RCC 7860 (cell line): ENCODE measurements at regions not wholly inside any gene's neighbourhood (a gene's known extent, or its start where the extent isn't known, plus 50 kb on each side); places are given as distances from the start of the nearest gene placed in this dataset.
"Not testable (repeated sequence)": the region's sequence is repeated elsewhere in the genome, so short reads cannot be mapped to it uniquely, and the experiment has no call there.

Source experiments
- DNase-seq: peaks from one replicate; pipeline ENCODE4 v3.0.0-alpha.2; 2015; ENCODE audit warnings: low spot score
- FAIRE-seq: peaks from 2 replicates; lab custom pipeline; 2012; peaks lifted over from hg19 to GRCh38; lab: Jason Lieb, UNC

GRCh38 chr3:176037636-176038035, 1159.6 kb downstream of the TBL1XR1 start:
- no peak for FAIRE-seq
- DNase-seq: no peak

DNA sequence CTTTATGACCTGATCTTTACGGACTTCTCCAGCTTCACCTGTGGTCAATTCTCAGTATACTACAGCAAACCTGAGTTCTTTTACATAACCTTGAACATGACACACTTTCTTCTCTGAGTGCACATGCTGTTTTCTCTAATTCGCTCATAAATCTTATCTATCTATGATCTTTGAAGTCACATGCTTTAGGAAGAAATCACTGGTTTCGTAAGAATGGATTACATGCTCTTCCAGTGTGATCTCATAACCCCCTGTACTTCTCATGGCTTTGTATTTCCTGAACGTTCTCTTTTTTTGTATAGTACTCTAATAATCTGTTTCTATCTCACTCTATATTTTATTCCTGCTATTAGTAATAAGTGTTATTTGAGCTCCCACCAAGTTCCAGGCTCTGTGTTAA, 1165.2 kb downstream of the TBL1XR1 start:
- DNase-seq (no peak), FAIRE-seq (no peak)

DNA sequence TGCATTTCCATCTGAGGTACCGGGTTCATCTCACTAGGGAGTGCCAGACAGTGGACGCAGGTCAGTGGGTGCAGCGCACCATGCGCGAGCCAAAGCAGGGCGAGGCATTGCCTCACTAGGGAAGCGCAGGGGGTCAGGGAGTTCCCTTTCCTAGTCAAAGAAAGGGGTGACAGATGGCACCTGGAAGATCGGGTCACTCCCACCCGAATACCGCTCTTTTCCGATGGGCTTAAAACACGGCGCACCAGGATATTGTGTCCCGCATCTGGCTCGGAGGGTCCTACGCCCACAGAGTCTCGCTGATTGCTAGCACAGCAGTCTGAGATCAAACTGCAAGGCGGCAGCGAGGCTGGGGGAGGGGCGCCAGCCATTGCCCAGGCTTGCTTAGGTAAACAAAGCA, 1157.1 kb downstream of the NAALADL2 start:
- not testable (repeated sequence) for DNase-seq, FAIRE-seq

DNA sequence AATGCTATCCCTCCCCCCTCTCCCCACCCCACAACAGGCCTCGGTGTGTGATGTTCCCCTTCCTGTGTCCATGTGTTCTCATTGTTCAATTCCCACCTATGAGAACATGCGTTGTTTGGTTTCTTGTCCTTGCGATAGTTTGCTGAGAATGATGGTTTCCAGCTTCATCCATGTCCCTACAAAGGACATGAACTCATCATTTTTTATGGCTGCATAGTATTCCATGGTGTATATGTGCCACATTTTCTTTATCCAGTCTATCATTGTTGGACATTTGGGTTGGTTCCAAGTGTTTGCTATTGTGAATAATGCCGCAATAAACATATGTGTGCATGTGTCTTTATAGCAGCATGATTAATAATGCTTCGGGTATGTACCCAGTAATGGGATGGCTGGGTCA, 1156.1 kb downstream of the NAALADL2 start:
- not testable (repeated sequence) for DNase-seq, FAIRE-seq

- DNase-seq (no peak), FAIRE-seq (no peak)
Measured at GRCh38 chr3:176009256-176009655, 1150.1 kb downstream of the NAALADL2 start.

- FAIRE-seq (no peak), DNase-seq (no peak)
Measured at GRCh38 chr3:176005564-176005963, 1146.4 kb downstream of the NAALADL2 start.

DNA sequence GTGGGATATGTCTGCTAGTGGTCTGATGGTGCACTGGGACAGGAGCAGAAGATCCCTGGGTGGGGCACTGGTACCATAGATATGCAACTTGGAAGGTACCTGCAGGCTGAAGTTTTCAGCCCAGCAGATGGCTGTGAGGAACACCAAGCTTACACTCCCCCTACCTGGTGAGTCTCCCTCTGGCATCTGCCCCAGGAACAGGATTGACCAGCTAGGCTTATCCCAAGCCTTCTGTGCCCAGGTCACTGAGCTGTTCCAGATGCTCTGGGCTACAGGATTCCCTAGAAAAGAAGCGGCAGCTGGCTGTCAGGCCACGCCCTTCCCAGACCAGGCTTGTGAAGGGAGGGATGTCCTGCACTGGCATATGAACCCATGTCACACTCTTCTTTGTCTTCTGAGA, 1130.0 kb downstream of the NAALADL2 start:
- FAIRE-seq (no peak), DNase-seq (no peak)

DNA sequence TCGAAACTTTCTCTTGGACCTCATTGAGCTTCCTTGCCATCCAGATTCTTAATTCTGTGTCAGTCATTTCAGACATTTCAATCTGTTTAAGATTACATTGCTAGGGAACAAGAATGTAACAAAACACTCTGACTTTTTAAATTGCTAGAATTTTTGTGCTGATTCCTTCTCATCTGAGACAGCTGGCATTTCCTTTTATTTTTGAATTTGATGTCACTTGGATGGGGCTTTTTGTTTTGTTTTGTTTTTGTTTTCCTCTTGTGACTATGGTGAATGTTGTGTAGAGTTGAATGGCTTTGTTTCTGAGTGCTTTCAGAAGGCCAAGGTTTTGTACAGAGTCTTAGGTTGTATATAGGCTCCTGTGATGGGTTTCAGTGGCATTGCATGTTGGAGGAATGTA, 1129.3 kb downstream of the NAALADL2 start:
- no peak for FAIRE-seq
- DNase-seq: no peak

DNA sequence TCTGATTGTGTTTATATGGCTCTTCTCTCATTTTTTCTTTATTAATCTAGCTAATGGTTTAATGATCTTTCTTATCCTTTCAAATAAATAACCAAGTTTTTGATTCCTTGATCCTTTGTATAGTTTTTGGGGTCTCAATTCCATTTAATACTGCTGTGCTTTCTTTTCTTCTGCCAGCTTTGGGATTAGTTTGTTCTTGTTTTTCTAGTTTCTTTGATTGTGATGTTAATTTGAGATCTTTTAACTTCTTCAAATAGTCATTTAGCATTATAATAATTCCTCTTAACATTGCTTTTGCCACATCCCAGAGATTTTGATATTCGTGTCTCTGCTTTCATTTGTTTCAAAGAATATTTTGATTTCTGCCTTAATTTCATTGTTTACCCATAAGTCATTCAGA, 1126.6 kb downstream of the NAALADL2 start:
- no peak for DNase-seq
- FAIRE-seq: no peak

DNA sequence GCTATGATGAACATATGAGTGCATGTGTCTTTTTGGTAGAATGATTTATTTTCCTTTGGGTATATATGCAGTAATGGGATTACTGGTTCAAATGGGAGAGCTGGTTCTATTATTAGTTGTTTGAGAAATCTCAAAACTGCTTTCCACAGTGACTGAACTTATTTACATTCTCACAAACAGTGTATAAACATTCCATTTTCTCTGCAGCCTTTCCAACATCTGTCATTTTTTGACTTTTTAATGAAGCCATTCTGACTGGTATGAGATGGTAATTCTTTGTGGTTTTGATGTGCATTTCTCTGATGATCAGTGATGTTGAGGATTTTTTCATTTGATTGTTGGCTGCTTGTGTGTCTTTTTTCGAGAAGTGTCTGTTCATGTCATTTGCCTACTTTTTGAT, 1124.2 kb downstream of the NAALADL2 start:
- no peak for FAIRE-seq

GRCh38 chr3:175980486-175981090, 1121.5 kb downstream of the NAALADL2 start:
- DNase-seq (no peak), FAIRE-seq (no peak)

More for the DNA sequence above, 1124.2 kb downstream of the NAALADL2 start:
- no peak for DNase-seq

DNA sequence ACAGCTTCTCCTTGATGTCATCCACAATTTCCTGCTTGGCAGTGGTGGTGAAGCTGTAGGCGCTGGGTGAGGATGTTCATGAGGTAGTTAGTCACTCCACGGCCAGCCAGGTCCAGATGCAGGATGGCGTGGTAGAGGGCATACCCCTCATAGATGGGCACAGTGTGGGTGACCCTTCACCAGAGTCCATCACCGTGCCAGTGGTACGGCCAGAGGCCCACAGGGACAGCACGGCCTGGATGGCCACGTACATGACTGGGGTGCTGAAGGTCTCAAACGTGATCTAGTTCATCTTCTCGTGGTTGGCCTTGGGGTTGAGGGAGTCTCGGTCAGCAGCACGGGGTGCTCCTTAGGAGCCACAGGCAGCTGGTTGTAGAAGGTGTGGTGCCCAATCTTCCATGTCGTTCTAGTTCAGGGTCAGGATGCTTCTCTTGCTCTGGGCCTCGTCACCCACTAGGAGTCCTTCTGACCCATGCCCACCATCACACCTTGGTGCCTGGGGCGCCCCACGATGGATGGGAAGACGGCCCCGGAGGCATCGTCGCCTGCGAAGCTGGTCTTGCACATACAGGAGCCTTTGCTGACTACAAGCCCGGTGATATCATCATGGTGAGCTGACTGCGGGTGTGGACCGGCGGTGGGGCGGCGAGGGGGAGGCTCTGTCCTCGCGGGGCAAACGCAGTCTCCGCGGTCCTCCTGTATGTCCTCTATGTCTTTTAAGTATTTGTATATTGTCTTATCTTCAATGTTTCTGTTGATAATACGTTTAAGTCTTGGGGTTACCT, 1119.0 kb downstream of the NAALADL2 start:
- no peak for FAIRE-seq
- no peak for DNase-seq

- FAIRE-seq (no peak), DNase-seq (no peak)
Measured at GRCh38 chr3:175969456-175969855, 1110.3 kb downstream of the NAALADL2 start.

DNA sequence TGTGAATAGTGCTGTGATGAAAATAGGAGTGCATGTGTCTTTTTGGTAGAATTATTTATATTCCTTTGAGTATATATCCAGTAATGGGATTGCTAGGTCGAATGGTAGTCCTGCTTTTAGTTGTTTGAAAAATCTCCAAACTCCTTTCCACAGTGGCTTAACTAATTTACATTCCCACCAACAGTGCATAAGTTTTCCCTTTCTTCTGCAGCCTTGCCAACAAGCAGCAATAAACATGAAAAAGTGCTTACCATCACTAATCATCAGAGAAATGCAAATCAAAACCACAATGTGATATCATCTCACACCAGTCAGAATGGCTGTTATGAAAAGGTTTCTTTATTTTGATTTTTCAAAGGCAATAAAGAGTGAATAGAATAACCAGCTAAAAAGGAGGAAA, 1105.9 kb downstream of the NAALADL2 start:
- DNase-seq (no peak), FAIRE-seq (no peak)

DNA sequence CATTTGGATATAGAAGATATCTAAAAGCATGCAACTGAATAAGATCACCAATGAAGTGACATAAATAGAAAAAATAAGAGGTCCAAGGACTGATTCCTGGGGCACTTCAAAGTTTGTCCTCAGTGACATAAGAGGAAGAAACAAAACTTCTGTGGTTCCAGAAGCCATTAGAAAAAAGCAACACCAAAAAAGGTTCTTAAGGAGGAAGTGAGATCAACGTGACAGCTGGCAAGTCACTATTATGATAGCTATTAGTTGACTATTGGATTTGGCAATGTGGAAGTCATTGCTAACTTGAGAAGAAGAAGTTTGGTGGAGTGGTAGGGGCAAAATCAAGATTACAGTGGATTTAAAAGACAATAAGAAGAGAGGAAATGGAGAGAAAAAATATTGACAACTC, 1098.3 kb downstream of the NAALADL2 start:
- FAIRE-seq: no peak
- DNase-seq: no peak

DNA sequence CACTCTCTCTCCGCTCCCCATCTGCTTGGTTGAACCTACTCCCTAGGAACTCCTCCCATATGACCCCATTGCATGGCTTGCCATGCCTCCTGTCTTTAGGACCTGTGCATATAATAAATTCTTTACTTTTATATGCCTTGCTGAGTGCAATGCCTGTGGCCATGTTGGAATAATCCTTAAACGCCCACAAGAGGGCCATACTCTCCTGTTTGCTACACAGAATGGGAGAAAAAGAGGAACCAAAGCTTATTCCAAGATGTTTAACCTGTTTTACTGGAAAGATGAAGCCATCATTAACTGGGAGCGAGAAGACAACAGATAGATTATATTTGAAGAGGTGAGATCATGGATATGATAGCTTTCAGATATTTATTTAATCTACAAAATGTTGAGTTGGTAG, 1097.8 kb downstream of the NAALADL2 start:
- no peak for DNase-seq
- no peak for FAIRE-seq

DNA sequence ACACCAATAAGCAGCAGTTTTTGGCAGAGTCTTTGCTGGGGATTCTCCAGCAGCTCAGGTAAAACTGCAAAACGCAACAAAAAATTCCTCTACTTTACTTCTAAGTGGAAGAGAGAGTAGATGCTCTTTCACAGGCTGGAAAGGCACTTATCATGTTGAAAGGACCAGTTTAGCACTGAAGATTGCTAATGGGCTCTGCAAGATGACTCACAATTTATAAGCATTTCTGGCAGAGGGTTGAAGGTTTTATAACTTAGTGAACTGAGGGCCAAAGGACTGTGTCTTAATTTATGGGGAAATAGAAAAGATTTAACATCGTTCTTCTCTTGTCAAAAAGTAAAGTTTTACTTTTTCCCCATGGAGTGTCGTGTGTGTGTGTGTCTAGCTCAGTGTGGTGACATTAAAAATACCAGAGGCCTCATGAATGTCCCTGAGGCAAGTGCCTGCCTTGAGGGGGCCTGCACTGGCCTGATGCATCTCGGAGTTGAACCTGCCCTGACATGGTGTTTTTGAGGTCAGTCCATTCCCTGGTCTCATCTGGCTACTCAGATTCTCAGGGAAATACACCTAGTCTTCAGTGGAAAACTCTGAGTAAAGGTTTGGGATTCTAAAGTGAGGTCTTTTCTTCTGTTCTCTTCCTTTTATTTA, 1092.0 kb downstream of the NAALADL2 start:
- FAIRE-seq (no peak), DNase-seq (no peak)

DNA sequence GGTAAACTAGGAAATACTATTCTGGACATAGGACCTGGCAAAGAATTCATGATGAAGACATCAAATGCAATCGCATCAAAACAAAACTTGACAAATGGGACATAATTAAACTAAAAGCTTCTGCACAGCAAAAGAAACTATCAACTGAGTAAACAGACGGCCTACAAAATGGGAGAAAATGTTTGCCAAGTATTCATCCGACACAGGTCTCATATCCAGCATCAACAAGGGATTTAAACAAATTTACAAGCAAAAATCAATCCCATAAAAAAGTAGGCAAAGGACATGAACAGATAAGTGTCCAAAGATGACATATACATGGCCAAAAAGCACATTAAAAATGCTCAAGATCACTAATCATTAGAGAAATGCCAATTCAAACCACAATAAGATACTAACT, 1088.9 kb downstream of the NAALADL2 start:
- FAIRE-seq (no peak), DNase-seq (no peak)

GRCh38 chr3:175941352-175941751, 1082.2 kb downstream of the NAALADL2 start:
- DNase-seq (no peak), FAIRE-seq (no peak)

DNA sequence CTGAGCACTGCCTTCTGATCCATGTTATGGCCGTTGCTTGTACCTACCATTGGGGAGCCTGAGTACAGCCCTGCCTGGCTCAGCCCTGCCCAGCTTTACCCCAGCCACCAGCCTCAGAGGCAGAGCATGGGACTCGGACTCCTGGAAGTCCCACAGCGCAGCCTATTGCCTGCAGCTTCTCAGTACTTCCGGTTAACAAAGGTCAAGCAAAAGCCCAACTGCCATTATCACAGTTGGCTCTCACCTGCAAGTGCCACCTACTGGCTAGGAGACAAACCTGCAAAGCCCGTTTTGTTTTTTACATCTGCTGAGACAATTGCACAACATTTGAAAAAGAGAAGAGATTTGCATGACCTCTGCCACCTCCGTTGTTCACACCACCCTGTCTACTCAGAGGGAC, 1081.7 kb downstream of the NAALADL2 start:
- DNase-seq (no peak), FAIRE-seq (no peak)

DNA sequence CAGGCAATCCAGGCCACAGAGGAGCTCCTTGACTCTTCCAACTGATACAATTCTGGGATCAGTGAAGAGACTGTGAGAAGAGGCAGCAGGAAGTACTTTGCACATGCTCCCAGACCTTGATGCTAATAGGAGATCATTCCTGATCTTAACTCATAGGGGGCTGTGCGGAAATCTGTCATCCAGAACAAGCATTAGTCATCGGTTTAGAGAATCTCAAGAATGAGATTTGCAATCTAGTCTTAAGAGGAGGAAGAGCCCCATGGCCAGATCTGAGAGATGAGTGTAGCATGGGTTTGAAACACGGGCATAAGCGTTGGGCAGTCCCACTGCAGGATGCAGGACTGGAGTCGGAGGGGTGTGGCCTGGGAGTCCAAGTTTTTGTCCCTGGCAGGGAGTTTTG, 1081.1 kb downstream of the NAALADL2 start:
- DNase-seq (peak; percentile 88), FAIRE-seq (peak; percentile 29)

GRCh38 chr3:175937367-175937766, 1078.2 kb downstream of the NAALADL2 start:
- FAIRE-seq: not testable (repeated sequence)

More at GRCh38 chr3:175937367-175937766, 1078.2 kb downstream of the NAALADL2 start:
- DNase-seq: not testable (repeated sequence)
